Motor neuron (in vitro differentiated cells): ENCODE measurements at regions not wholly inside any gene's neighbourhood (a gene's known extent, or its start where the extent isn't known, plus 50 kb on each side); places are given as distances from the start of the nearest gene placed in this dataset.
A peak's percentile ranks its signal among the peaks of the same experiment; 100 is the strongest.
"Not testable (repeated sequence)": the region's sequence is repeated elsewhere in the genome, so short reads cannot be mapped to it uniquely, and the experiment has no call there.

Experiments used
- ATAC-seq, 8 experiments: fragments of 200-7000 bp; cut with Tn5 transposase; replicated peaks in 6 of 8; 2 replicates each; pipeline ENCODE4 v1.8.0; 2021; ENCODE audit warnings: mild to moderate bottlenecking in 8 of 8, moderate library complexity in 8 of 8
- H3K27ac ChIP-seq, 2 donors: fragments of 250-450 bp; sonication (Bioruptor Pico); 2 replicates each; pipeline ENCODE4 v1.9.0; 2021; ENCODE audit warnings: antibody characterized with exemption in 2 of 2, mild to moderate bottlenecking in 2 of 2, moderate library complexity in 1 of 2
- H3K4me1 ChIP-seq, 2 donors: fragments of 250-450 bp; sonication (Bioruptor Pico); replicated peaks in 1 of 2; 2 replicates each; pipeline ENCODE4 v1.6.1; 2021; ENCODE audit warnings: antibody characterized with exemption in 2 of 2, mild to moderate bottlenecking in 2 of 2, moderate library complexity in 1 of 2
- H3K4me3 ChIP-seq, 5 donors: fragments of 250-450 bp; sonication (Bioruptor Pico); 2 replicates each; pipeline ENCODE4 v1.9.0; 2021; ENCODE audit warnings: antibody characterized with exemption in 5 of 5, mild to moderate bottlenecking in 5 of 5, moderate library complexity in 4 of 5
- WGBS, 10 experiments: fragments of 450-650 bp; shearing (Covaris generic); methylation state at CpG; one replicate each; pipeline ENCODE4 v1.0.0; 2022; 5-methylcytosine and 5-hydroxymethylcytosine counted together
- in situ Hi-C, 9 experiments: fragments of 400-800 bp; cut with MboI; loops; one replicate each; pipeline ENCODE4 v1.15.0; 2021; ENCODE audit warnings: low sequenced_read_pairs in 9 of 9, low pct_unique_long_range_greater_than_20kb in 2 of 9; ENCODE audit not compliant: unreplicated experiment in 9 of 9

GRCh38 chr9:82894961-82895821 is 167.8 kb downstream of the RASEF start:
- Histone ChIP-seq H3K27ac (no peak overlapping the region), H3K4me1 (peaks cover 20 to 21% of the 10 kb centered on the region in 2 donors), H3K4me3 (no peak overlapping the region)
- peak in 6 of 8 experiments; percentile 24 to 98 (median 96) for ATAC-seq
- in situ Hi-C loops, result no loop called here
- 0 to 84% (median 21%) methylated on average over 1 to 4 of the region's 4 CpGs; no CpG with 5 or more reads in 2 of the 10 experiments for WGBS, 10 experiments

GRCh38 chr9:82895822-82896110 is 167.2 kb downstream of the RASEF start:
- in situ Hi-C loops, result no loop called here
- Histone ChIP-seq H3K4me1 (peaks cover 20 to 21% of the 10 kb centered on the region in 2 donors), H3K4me3 (no peak overlapping the region), H3K27ac (no peak overlapping the region)
- WGBS, 10 experiments, result 0 to 40% (median 33%) methylated on average over 1 of the region's 1 CpG; no CpG with 5 or more reads in 5 of the 10 experiments
- no peak for ATAC-seq

GRCh38 chr9:82903503-82903902 is 159.4 kb downstream of the RASEF start:
- no peak overlapping the region for H3K4me3 ChIP-seq
- WGBS, 10 experiments, result 45 to 100% (median 76%) methylated on average over 1 to 4 of the region's 4 CpGs; no CpG with 5 or more reads in 1 of the 10 experiments
- in situ Hi-C loops, result no loop called here
- H3K27ac ChIP-seq, result no peak overlapping the region
- H3K4me1 ChIP-seq, result peaks cover 0 to 4% of the 10 kb centered on the region in 2 donors
- ATAC-seq, result peak in 3 of 8 experiments; percentile 23 to 52 (median 30)

- in situ Hi-C loops, result no loop called here
- ATAC-seq, result no peak
- H3K4me3 ChIP-seq, result no peak overlapping the region
- H3K27ac ChIP-seq, result no peak overlapping the region
- 0 to 100% (median 80%) methylated on average over 1 to 3 of the region's 3 CpGs; no CpG with 5 or more reads in 1 of the 10 experiments for WGBS, 10 experiments
- peaks cover 0 to 4% of the 10 kb centered on the region in 2 donors for H3K4me1 ChIP-seq
Observed at GRCh38 chr9:82911996-82912395, 150.9 kb downstream of the RASEF start.

GRCh38 chr9:82912645-82913044 is 150.3 kb downstream of the RASEF start:
- no peak overlapping the region for H3K4me3 ChIP-seq
- peaks cover 0 to 2% of the 10 kb centered on the region in 2 donors for H3K4me1 ChIP-seq
- no peak overlapping the region for H3K27ac ChIP-seq
- in situ Hi-C loops, result no loop called here
- ATAC-seq, result no peak
- 0 to 71% (median 17%) methylated on average over 1 of the region's 1 CpG; no CpG with 5 or more reads in 1 of the 10 experiments for WGBS, 10 experiments

GRCh38 chr9:82916238-82916637 is 146.7 kb downstream of the RASEF start:
- in situ Hi-C loops, ATAC-seq, H3K27ac ChIP-seq, H3K4me3 ChIP-seq, H3K4me1 ChIP-seq: not testable (repeated sequence)
- 0 to 75% (median 50%) methylated on average over 1 of the region's 1 CpG; no CpG with 5 or more reads in 7 of the 10 experiments for WGBS, 10 experiments

- in situ Hi-C loops, result no loop called here
- 0 to 100% (median 58%) methylated on average over 1 to 2 of the region's 2 CpGs; no CpG with 5 or more reads in 3 of the 10 experiments for WGBS, 10 experiments
- peak in 2 of 8 experiments; percentile 36 to 48 for ATAC-seq
- Histone ChIP-seq H3K4me3 (no peak overlapping the region), H3K27ac (no peak overlapping the region), H3K4me1 (peaks cover 22 to 24% of the 10 kb centered on the region in 2 donors)
Observed at GRCh38 chr9:82920154-82920553, 142.8 kb downstream of the RASEF start.

GRCh38 chr9:82922686-82923085 is 140.3 kb downstream of the RASEF start:
- 56 to 98% (median 89%) methylated on average over 3 to 10 of the region's 10 CpGs; no CpG with 5 or more reads in 1 of the 10 experiments for WGBS, 10 experiments
- no peak for ATAC-seq
- Histone ChIP-seq H3K4me1 (peaks cover 22 to 24% of the 10 kb centered on the region in 2 donors), H3K4me3 (no peak overlapping the region), H3K27ac (peak overlapping the region in 1 of 2 donors; percentile 2)
- in situ Hi-C loops, result no loop called here

- H3K27ac ChIP-seq, result peak overlapping the region in 1 of 2 donors; percentile 2
- in situ Hi-C loops, result no loop called here
- peak in 6 of 8 experiments; percentile 22 to 89 (median 86) for ATAC-seq
- peak overlapping the region in 1 of 5 donors; percentile 1 for H3K4me3 ChIP-seq
- 10 to 80% (median 35%) methylated on average over 2 to 11 of the region's 13 CpGs; no CpG with 5 or more reads in 2 of the 10 experiments for WGBS, 10 experiments
- H3K4me1 ChIP-seq, result peaks cover 22 to 24% of the 10 kb centered on the region in 2 donors
Observed at GRCh38 chr9:82923092-82923911, 139.6 kb downstream of the RASEF start.

- 0 to 71% (median 45%) methylated on average over 1 to 7 of the region's 8 CpGs for WGBS, 10 experiments
- no peak for ATAC-seq
- peaks cover 22 to 24% of the 10 kb centered on the region in 2 donors for H3K4me1 ChIP-seq
- in situ Hi-C loops, result no loop called here
- H3K27ac ChIP-seq, result peak overlapping the region in 1 of 2 donors; percentile 0
- H3K4me3 ChIP-seq, result no peak overlapping the region
Observed at GRCh38 chr9:82923912-82924605, 138.9 kb downstream of the RASEF start.
